Islet precursor cell (in vitro differentiated cells): ENCODE measurements at regions not wholly inside any gene's neighbourhood (a gene's known extent, or its start where the extent isn't known, plus 50 kb on each side); places are given as distances from the start of the nearest gene placed in this dataset.

Experiments used
- DNase-seq: peaks from one replicate; pipeline ENCODE4 v3.0.0-alpha.2; 2018

- no peak for DNase-seq
Measured at GRCh38 chr20:22217712-22218352, 366.5 kb downstream of the FOXA2 start.

DNA sequence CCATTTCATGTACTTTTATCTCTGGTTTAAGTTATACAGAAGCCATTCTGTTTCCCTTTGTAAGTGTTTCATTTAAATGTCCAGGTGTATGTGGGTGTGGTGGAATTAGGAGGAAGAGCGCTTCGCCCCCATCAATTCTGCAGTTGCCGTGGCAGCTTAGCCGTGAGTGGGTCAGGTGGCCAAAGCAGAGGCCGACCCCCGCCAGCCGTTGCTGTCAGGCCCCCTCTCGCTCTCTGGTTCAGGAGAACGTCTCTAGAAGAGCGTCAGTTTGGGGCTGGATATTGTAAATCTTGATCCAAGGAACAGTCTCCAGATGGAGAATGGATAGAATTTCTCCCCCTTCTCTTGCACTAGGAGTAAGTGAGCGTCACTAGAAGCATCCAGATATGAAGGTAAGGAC lies 367.4 kb downstream of the FOXA2 start:
- DNase-seq = no peak

DNA sequence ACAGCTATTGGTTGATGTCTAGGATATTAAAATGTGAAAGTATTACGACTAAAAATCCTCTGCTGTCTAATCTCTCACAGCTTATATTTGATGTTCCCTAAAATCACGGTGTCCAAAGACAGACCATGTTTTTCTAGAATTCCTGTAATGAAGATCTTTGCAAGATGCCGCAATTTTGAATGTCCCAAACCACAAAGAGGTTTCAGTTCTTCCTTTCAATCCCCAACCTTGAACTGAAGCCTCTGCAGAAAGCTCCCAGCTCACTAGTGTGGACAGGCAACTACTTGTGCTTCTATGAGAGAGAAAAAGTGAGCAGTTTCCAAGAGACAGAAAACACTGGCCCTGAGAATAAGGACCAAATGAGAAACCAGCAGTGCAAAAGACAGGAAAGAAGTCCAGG lies 370.1 kb downstream of the FOXA2 start:
- no peak for DNase-seq

DNA sequence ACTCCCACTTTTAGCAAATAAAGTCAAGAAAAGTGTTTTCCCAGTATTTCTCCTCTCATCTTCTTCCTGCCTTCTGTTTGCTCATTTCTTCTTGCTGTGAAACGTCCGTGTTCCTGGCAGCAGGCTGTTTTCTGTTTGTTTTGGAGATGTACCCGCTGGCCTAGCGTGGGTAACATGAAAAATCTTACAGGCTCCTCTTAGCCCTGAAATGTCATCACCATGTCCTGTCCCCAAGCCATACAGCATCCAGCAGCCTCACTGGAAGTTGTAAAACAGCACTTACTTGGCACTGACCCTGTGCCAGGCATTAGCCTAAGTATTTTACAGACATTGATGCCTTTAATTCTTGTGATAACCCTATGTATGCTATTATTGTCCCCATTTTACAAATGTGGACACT lies 371.1 kb downstream of the FOXA2 start:
- no peak for DNase-seq

GRCh38 chr20:22207280-22207679 lies 377.1 kb downstream of the FOXA2 start:
- no peak for DNase-seq

DNA sequence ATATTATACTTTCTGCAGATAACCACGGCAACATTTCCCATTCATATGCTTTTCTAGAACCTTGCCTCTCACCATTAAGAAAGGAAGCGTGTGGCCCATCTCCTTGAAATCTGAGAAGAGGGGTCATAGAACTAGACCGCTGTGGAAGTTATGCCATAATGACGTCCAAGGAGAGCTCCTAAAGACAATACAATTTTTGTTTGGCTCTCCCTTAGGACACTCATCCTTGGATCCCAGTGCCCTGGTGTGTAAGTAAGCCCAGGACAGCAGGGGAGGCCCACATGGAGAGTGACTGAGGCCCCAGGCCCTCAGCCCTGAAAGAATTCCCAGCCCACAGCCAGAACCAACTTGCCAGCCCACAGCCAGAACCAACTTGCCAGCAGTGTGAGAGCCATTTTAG lies 379.6 kb downstream of the FOXA2 start:
- no peak for DNase-seq

- DNase-seq = no peak
Measured at GRCh38 chr20:22182148-22182547, 402.2 kb downstream of the FOXA2 start.

DNA sequence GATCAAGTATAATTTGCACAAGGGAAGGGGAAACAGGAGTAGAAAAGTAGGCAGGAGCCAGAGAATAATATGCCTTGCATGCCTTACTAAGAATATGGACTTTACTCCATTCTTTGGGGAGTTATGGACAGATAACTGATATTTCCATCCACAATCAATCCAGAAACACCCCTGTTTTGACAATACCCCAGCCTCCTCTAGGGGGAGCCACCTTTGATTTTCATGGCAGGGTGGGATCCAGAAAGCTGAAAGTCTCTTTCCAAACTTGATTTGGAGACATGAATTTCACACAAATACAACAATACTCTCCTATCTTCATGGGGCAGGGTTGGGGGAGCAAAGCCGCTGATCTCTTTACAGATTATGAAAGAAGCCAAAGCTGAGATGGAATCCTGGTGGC lies 404.1 kb downstream of the FOXA2 start:
- peak; percentile 54 for DNase-seq

DNA sequence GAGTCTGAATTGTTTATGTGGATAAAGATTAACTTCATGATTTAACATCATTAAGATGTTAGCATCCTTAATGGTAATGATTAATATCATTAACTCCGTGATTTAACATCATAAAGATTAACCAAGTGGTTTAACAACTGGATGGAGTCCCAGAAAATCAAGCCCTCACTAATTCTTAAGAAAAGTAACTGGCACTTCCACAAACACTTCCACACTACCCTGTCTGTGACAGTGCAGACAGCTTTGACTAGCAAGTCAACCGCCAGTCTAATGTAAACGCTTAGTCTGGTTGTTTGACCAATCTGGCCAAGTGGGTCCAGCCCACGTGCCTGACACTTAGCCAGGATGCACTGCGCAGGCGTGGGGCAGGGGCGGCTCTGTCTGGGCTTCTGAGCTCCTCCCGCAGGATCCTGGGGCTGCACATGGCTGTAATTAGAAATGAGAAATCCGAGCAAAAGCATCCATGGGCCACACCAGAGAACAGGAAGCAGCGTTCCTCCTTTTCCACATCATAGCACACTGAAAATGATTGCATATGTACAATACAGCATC lies 424.2 kb downstream of the FOXA2 start:
- DNase-seq = no peak

DNA sequence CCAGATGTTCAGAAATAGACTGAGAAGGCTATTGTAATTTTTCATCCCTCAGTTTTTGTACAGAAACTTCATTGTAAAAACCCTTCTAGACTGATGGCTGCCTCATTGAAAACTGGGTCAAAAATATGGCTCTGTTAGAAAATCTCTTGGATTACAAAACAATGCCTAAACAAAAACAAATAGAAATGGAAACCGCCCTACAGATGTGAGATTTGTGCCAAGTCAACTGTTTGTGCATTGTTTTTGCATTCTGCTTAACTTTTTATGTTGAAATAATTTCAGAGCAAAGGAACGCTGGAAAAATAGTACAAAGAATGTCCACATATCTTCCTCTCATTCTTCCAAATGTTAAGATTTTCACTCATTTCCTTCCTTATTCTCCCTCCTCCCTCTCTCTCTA lies 425.1 kb downstream of the FOXA2 start:
- no peak for DNase-seq

- no peak for DNase-seq
Measured at GRCh38 chr20:22127587-22127986, 422.1 kb downstream of the PAX1 start.

DNA sequence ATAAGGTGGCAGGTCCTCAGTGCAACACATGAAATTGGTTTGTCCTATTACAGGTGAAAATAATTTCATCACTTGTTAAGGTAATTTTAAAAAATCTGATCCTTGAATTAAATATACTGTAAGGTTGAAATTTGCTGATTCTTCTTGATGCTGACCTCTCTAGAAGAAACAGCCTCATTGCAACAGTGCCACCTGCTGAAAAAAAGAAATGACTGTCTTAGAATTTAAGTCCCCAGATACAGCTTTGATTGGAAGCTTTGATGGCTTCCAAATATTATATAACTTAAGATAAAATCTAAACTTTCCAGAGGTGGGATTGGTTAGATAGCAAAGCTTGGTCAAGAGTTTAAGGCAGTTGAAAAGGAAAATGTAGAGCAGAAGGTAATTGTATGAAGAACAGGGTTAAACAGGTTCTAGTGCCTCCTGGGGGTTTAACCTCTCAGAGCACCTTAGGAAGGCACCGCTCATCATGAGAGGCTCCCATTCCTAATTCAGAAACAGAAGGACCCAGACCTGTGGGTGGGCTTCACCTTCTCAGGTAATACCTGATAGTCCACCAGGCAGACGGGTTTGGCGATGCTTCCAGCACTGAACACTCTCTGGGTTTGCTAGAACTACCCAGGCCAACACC lies 401.0 kb downstream of the PAX1 start:
- DNase-seq = no peak

GRCh38 chr20:22101606-22102005 lies 396.1 kb downstream of the PAX1 start:
- DNase-seq = no peak

DNA sequence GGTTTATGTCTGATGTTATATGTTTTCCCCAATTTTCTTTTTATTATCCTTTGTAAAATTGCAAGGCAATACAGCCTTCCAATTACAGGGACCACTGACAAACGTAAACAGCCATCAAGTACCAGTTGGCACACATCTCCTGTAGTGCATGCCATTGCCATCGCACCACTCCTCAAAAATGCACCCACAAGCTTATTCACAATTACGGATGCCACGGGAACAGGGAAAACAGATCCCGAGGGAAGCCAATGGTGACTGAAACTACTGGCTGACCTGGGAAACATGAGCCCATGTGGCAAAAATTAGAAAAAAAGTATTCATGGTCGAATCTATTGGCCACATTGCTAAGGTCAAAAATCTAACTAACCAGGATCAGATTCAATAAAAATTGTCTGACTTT lies 395.2 kb downstream of the PAX1 start:
- no peak for DNase-seq

GRCh38 chr20:22099348-22099747 lies 393.9 kb downstream of the PAX1 start:
- no peak for DNase-seq

DNA sequence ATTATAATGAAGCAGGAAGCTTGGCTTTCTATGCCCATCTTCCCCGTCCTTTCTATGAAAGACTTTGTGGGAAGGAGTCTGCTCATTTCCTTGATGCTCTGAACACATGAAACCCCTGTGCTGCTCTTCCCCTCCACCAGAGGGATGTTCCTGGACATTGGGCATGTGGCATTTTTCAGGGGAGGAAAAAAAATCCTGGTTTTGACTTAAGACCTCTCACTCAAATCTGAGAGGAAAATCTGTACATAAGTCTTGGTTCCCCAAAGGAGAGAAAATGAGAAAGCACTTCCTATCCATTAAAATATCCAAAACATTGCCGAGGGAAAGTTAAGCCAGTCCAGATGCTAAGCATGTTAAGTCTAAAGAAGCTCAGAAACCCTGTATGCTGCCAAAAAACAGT lies 393.0 kb downstream of the PAX1 start:
- no peak for DNase-seq

DNA sequence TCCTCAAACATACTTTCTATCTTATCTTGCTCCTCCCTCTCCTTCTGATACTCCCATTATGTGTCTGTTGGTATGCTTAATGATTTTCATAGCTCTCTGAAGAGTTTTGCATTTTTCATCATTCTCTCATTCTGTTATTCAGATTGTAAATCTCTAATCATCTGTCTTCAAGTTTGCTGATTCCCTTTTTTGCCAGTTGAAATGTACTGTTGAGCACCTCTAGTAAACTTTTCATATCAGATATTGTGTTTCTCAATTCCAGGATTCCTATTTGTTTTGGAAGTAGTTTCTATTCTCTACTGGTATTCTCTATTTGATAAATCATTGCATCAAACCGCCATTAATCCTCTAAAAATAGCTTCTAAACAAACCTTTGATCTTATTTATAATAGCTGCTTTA lies 387.7 kb downstream of the PAX1 start:
- no peak for DNase-seq

GRCh38 chr20:22088882-22089281 lies 383.4 kb downstream of the PAX1 start:
- no peak for DNase-seq

GRCh38 chr20:22080985-22081384 lies 375.5 kb downstream of the PAX1 start:
- no peak for DNase-seq

- DNase-seq = no peak
Measured at GRCh38 chr20:22074635-22075034, 369.2 kb downstream of the PAX1 start.

DNA sequence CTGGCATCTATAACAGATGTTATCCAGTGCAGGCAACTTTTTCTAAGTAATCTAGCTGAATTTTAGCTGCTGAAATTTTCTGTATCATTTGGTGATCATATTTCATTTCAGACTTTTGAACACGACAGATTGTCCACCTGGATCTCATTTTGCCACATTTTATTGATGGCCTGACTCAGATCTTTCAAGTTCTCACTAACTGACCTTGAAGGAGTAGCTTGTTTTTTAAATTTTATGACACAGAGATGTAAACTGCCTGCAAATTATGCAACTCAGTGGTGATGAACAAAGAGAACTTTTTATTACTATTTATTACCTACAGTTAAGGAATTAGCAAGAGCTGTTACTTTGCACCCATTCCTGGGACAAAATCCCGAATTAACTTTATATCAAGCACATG lies 366.4 kb downstream of the PAX1 start:
- no peak for DNase-seq

GRCh38 chr20:22070610-22071058 lies 365.2 kb downstream of the PAX1 start:
- DNase-seq = no peak

GRCh38 chr20:22063753-22064152 lies 358.3 kb downstream of the PAX1 start:
- no peak for DNase-seq

GRCh38 chr20:22062874-22063273 lies 357.4 kb downstream of the PAX1 start:
- no peak for DNase-seq

- no peak for DNase-seq
Measured at GRCh38 chr20:22060610-22061009, 355.1 kb downstream of the PAX1 start.
